Medulla oblongata (tissue), 1 donor: ENCODE measurements at regions not wholly inside any gene's neighbourhood (a gene's known extent, or its start where the extent isn't known, plus 50 kb on each side); places are given as distances from the start of the nearest gene placed in this dataset.
"Not testable (repeated sequence)": the region's sequence is repeated elsewhere in the genome, so short reads cannot be mapped to it uniquely, and the experiment has no call there.

Experiments used
- DNase-seq: peaks from one replicate; pipeline ENCODE4 v3.0.0-alpha.2; 2015; ENCODE audit errors: extremely low spot score

DNA sequence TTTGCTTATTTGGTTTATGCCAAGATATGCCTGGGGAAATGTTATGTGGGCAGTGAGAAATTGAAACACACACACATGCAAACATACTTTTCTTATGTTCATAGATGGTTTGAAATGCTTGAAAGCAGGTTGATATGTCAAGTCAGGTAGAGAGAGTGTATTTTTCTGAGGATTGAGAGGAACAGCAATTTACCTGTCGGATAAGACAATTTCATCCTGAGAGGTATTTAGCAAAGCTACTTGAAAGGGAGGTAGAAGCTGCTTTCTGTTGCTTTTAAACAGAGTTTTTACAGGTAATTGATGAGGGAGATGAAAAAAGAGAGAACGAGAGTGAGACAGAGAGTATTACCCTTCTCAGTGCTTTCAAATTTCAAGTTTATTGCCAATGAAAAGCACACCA is 854.3 kb downstream of the CDH8 start:
- DNase-seq = no peak

DNA sequence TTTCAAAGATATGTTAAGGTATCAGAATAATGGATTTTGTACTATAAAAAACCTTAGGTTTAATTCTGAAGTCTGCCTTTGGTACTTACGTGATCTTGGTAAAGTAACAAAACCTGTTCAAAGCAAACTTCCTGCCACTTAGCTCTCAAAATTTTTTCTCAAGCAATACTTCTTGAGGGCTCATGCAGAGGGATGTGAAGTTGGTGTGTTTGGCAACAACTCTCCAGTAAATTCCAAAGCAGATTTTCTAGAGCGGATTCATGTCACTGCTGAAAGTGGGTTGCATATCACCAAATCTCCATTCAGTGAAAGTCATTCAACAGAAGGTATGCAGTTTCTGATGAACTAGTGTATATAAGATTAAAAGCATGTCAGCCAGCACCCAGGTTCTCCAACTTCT is 856.7 kb downstream of the CDH8 start:
- no peak for DNase-seq

DNA sequence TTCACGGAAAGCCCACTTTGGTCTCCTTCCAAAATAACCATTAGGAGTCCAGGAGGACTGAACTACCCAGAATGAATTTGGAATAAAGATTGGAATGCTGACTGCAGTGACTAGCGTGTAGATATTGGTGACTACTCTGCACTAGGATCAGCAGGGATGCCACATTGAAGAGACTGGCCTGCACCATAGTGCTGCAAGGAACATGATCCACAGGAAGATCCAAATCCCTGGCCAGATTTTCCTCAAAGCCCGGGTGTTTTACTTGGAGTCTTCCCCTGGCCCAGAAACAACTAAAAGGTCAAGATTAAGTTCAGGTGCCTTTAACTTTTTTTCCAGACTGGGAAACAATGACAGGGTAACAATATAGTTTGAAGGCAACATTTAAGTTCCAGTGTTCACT is 870.4 kb downstream of the CDH8 start:
- no peak for DNase-seq

DNA sequence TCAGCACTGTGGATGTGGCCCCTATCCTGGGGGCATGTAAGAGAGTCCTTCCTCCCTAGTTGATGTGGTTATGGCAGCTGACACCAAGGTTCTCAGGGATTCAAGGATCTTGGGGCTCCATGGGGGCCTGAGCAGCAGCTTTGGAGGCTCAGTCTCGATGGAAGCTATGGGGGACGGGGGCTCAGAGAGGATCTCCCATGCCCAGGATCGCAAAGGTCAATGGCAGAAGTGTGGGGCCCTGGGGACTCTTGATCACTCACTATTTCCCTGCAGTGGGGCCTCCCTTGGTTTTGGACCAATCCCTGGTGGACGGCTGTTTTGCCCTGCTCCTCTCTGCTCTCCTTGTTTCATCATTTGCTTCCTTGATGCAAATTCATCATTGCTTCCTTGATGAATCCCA is 885.9 kb downstream of the CDH8 start:
- no peak for DNase-seq

DNA sequence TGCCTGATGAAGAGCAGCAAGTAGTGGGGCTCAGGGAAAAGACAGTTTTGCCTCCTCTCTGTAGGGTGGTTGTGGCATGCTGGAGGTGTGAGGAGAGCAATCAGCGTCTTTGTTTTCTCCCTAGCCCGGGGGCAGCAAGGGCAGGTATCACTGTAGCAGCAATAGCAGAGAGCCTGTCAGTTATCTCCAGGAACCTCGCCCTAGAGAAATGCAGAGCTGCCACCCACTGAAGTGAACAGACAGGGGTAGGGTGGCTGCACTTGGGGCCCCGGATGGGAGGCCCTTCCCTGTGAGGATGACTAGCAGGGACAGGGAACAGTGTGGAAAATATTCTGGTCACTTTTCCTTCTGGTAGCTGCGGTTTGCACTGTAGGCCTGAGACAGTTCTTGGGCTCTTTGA is 886.5 kb downstream of the CDH8 start:
- no peak for DNase-seq

DNA sequence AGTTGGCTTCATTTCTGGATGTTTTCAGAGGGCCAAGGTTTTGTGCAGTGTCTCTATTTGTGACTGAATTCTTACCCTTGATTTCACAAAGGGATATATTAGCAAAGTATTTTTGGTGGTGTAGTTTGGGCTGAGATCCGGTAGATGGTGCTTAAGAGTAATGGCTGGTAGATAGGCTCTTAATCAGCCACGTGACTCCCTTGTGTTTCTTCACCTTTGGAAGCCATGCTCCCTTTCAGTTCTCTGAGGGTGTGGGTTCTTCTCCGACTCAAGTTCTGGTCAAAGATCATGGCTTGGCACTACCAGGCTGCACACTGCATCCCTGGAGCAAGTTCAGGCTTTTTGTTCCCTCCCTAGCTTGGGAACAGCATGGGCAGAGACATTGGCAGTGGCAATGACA is 887.3 kb downstream of the CDH8 start:
- DNase-seq = no peak

DNA sequence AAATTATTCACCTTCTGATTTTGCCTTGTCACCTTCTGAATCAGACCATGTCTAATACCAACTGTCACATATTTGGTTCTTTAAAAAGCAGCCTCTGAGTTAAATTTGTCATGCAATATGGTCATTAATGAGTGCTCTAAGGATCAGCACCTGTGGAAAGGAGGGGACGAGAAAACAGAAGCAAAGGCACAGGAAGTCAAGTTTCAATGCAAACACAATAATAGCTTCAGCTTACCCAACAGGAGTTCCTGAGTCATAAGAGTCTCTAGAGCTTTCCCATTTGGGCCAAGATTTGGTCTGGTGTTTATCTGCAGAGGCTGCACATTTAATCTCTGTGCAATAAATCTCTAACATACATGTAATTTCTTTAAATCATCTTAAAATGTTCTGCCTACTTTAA is 889.8 kb downstream of the CDH8 start:
- no peak for DNase-seq

DNA sequence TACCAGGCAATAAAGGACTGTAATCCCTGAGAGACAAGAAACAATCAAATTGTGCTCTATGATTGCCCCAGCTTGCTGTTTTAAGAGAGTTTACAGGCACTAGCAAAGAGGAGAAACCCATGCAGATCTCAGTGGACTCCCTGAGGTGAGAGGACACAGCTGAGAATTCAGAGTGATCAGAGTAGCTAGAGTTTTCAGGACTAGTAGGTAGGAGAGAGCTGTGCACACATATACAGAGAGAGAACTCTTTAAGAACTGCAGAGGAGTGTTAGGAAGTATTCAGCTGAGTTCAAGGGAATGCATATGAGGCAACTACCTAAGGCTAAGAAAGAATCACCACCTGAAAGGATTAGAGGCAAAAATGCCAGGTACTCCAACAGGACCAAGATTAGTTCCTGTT is 904.8 kb downstream of the CDH8 start:
- no peak for DNase-seq

DNA sequence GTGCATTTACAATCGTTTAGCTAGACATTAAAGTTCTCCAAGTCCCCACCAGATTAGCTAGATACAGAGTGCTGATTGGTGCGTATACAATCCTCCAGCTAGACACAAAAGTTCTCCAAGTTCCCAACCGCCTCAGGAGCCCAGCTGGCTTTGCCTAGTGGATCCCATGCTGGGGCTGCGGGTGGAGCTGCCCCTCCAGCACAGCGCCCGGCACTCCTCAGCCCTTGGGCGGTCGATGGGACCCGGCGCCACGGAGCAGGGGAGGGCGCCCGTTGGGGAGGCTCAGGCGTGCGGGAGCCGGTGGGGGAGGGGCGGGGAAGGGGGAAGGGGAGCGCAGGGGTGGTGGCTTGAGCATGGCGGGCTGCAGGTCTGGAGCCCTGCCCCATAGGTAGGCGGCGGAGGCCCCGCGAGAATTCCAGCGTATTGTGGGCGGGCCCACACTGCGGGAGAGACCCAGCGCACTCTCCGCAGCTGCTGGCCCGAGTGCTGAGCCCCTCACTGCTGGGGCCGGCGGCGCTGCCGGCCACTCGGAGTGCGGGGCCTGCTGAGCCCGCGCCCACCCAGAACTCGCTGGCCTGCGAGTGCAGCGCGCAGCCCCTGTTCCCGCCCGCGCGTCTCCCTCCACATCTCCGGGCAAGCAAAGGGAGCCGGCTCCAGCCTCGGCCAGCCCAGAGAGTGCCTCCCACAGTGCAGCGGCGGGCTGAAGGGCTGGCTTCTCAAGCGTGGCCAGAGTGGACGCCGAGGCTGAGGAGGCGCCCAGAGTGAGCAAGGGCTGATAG is 907.5 kb downstream of the CDH8 start:
- no peak for DNase-seq

DNA sequence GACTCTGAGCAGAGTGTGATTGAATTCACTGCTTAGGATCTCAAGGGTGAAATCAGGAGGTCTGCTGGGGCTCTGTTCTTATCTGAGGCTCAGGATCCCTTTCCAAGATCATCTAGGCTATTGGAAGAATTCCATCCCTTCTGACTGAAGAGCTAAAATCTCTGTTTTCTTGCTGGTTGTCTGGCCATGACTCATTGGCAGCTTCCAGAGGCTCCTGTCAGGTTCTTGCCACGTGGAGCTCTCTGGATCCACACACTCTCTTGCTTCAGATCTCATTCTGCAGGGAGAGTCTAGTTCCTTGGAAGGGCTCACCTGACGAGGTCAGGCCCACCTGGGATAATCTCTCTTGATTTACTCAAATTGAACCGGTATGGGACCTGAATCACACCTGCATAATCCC is 930.7 kb downstream of the CDH8 start:
- no peak for DNase-seq

DNA sequence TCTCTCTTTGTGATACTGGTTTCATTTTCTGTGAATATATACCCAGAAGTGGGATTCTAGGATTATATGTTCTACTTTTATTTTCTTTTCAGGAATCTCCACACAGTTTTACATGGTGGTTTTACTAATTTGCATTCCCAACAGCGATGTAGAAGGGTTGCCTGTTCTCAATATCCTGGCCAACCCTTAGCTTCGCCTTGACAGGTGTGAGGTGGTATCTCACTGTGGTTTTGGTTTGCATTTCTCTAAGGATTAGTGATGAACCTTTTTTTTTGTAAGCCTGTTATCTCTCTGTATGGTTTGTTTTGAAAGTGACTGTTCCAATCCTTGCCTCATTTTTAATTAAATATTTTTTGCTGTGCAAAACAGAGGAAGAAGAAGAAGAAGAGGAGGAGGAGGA is 937.7 kb downstream of the CDH8 start:
- DNase-seq = no peak

DNA sequence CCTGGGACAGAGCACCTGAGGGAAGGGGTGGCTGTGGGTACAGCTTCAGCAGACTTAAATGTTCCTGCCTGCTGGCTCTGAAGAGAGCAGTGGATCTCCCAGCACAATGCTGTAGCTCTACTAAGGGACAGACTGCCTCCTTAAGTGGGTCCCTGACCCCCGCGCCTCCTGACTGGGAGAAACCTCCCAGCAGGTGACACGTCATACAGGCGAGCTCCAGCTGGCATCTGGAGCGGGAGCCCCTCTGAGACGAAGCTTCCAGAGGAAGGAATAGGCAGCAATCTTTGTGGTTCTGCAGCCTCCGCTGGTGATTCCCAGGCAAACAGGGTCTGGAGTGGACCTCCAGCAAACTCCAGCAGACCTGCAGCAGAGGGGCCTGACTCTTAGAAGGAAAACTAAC is 944.9 kb downstream of the CDH8 start:
- DNase-seq = not testable (repeated sequence)

DNA sequence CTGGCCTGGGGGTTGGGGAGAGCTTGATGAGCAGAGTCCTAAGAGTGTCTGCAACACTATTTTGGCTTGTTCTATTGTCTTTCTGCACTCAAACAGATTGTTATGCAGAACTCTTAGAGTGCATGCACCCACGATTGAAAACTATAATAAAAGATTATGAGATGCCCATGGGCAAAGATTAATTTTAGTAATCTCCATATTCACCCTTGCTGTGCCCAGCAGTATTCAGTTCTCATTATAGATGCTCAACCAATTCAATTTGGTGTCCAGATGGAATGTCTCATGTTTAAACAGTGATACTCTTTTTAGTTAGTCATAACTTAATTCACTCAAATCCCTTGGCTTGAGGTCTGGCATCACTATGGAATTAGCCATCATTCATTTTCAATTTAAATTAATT is 952.5 kb downstream of the CDH8 start:
- no peak for DNase-seq

DNA sequence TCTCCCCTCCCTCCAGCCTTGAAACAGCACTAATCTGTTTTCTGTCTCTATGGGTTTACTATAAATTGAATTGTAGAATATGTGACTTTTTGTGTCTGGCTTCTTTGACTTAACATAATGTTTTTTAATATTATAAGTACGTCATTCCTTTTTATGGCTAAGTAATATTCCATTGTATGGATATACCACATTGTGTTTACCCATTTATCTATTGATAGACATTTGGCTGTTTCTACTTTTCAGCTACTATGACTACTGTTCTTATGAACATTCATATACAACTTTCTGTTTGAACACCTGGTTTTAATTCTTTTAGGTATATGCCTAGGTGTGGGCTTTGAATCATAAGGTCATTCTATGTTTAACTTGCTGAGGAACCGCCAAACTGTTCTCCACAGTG is 961.9 kb downstream of the CDH8 start:
- DNase-seq = no peak

DNA sequence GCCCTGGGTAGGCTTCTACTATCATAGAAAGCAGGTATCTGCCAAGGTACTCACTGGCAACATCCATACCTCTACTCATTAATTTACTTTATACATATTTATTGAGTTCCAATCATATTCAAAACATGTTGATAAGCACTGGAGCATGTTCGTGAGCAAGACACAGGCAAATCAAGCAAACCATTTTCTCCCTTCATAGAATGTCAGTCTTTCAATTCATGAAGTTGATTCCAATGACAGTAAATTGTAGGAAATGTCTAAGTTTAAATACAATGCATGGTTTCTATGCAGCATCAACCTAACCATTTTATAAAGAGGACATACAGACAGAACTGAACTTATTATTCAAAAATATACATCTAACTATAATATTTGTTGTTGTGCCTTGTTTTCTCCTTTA is 978.6 kb downstream of the CDH8 start:
- DNase-seq = no peak

DNA sequence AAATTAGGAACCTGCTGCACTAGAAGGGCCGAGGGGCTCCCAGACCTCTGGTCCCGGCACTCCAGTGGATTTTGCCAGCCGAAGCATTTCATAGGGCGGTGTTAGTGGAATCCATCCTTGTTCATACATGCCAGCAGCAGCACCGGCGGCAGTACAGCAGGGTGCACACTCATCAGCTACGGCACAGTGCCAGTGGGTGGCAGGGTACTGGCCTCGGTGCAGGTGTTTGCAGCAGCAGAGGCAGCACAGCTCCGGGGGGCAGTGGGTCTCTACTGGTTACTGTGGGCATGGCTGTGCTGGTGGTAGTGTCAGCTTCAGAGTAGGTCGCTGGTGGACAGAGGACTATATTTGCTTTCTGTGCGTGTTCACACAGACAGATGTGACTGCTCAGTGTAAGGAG is 985.7 kb downstream of the CDH8 start:
- no peak for DNase-seq

DNA sequence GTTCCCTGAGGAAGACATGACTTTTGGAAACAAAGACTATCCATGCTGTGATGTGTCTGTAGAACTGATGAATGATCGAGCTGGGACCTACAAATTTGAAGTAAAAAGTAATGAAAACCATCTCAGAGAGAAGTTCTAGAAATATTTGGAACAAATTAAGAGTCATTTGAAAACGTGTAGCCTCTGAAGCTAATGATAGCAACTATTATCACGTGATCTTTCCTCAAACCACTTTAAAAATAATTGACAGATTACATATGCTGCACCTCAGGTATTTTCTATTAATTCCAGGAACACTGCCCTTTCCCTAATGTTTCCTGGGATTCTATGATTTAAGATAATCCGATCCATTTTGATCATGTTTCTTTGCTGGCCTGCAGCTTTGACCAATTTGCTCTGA is 990.3 kb downstream of the CDH8 start:
- DNase-seq = no peak

DNA sequence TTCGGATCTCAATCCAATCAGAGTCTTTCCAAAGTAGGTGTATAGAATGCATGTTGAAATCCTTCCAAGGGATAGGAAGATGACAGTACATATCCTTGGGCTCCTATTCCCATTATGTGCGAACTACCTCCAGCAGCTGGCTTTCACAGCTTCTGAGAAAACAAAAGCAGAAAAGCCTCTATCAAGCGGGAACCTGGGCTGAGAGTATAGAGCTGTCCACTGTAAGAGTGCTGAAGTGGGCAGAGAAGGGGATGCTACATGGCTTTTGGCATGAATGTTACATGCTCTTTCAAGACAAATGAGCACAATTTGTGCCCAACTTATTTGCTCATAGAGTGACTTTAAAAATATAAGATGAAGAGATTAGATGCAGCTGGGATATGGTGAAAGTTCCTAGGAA is 993.5 kb downstream of the CDH8 start:
- no peak for DNase-seq

DNA sequence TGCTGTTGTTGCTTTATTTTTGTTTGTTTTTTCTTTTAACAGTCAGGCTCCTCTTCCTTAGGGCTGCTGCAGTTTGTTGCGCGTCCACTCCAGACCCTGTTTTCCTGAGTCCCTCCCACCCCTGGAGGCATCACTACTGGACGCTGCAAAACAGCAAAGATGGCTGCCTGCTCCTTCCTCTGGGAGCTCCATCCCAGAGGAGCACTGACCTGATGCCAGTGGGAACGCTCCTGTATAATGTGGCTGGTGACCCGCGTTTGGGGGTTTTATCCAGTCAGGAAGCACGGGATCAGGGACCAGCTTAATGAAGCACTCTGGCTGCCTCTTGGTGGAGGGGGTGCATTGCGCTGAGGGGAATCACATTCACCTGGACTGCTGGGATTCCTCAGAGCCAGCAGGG is 1005.6 kb downstream of the CDH8 start:
- DNase-seq = no peak

DNA sequence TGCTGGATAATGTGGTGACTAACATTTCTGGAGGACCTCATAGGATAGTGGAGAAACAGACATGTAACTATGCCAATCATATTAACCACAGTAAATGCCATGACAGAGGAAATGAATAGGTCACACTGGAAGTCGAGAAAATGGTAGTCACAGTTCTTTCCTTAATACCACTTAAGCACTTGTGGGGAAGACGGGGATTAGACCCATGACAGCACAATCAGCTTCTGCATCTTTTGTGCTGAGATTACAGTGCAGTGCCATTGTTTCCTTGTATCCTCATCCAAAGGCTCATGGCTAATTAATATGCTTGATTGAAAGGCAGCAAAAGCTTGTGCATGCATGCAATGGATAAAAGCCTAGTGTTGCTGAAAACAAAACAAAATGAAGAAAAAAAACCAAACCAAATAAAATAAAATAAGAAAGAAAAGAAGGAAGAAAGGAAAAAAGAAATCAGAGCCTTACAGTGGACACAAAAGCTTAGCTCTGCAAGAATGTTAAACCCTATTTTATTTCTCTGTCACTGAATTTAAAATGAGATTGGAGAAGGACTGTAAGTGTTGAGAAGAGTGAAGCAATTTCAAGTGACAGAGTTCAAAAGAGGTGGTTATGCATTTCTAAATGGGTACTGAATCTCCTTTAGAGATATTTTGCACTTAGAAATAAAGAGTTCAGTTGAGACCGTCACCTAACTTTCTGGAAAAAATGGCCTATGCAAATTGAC is 1011.9 kb downstream of the CDH8 start:
- DNase-seq = no peak

DNA sequence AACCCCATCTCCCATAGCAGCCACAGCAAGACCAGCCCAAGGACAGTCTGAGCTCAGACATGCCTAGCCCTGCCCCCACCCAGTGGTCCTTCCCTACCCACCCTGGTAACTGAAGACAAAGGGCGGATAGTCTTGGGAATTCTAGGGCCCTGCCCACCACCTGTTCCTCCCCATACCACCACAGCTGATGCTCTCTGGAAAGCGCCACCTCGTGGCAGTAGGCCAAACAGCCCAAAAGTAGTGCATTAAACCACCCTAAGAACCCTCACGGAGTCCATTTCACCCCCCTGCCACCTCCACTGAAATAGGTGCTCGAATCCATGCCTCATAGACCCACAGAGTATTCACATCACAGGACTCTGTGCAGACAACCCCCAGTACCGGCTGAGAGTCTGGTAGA is 1021.4 kb downstream of the CDH8 start:
- DNase-seq = no peak

DNA sequence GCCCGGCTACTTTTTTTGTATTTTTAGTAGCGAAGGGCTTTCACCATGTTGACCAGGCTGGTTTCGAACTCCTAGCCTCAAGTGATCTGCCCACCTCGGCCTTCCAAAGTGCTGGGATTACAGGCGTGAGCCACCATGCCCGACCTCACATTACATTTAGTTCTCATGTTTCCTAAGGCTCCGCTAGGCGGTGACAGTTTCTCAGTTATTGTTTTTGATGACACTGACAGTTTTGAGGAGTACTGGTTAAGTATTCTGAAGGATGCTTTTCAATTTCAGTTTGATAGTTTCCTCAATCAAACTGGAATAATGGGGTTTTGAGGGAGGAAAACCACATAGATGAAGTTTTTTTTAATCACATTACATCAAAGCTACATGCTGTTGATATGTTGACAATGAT is 1028.5 kb downstream of the CDH8 start:
- no peak for DNase-seq

DNA sequence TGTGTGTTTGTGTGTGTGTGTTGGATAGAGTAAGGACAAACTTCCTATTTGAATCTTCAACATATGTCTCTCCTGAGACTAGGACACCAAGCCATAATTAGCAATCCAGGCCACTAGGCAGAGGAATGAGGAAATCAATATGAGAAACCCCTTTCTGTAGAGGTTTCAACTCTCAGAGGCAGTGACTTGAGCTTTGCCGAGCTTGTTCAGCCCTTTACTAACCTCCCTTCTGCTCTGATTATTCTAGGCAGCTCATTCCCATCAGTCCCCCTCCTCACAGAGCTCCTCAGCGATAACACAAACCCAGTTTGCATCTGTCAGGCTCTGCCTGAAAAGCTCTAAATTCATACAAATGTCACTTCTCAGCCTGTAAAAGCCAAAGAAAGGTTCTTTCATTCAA is 1030.3 kb downstream of the CDH8 start:
- no peak for DNase-seq
